Transverse colon (tissue), 4 donors: ENCODE measurements at regions not wholly inside any gene's neighbourhood (a gene's known extent, or its start where the extent isn't known, plus 50 kb on each side); places are given as distances from the start of the nearest gene placed in this dataset.

Source experiments
- CTCF ChIP-seq, 5 experiments: fragments of 200-600 bp in 3 of 5; fragments of 450-650 bp in 2 of 5; sonication (generic) in 3 of 5; IDR thresholded peaks; 1 replicate in 2 of 5; 2 replicates in 3 of 5; pipeline ENCODE4 v1.5.1; 2016 to 2017; ENCODE audit warnings: antibody characterized with exemption in 5 of 5, inconsistent platforms in 3 of 5, mild to moderate bottlenecking in 2 of 5, moderate library complexity in 1 of 5
- POLR2A ChIP-seq: fragments of 450-650 bp; IDR thresholded peaks from one replicate; pipeline ENCODE4 v1.6.1; 2016; ENCODE audit warnings: antibody characterized with exemption, mild to moderate bottlenecking, moderate library complexity
- POLR2AphosphoS5 ChIP-seq, 3 donors: sonication (generic); formaldehyde crosslinking; IDR thresholded peaks; one replicate each; pipeline ENCODE4 v1.6.1; 2016; ENCODE audit warnings: antibody characterized with exemption in 3 of 3

- TF ChIP-seq CTCF (IDR thresholded peaks at IDR 0.05) (no peak), POLR2A (no peak), POLR2AphosphoS5 (IDR thresholded peaks at IDR 0.05) (no peak)
Measured at GRCh38 chr4:32203340-32203739, 1483.2 kb downstream of the PCDH7 start.
